GM23248 (cell line): ENCODE measurements at regions not wholly inside any gene's neighbourhood (a gene's known extent, or its start where the extent isn't known, plus 50 kb on each side); places are given as distances from the start of the nearest gene placed in this dataset.

ENCODE experiments used
- EZH2 ChIP-seq: fragments of 200-600 bp; sonication (generic); IDR thresholded peaks from 2 replicates; pipeline ENCODE4 v1.6.1; 2018; ENCODE audit warnings: antibody characterized with exemption, mild to moderate bottlenecking; ENCODE audit not compliant: insufficient read depth, poor library complexity, severe bottlenecking
- EZH2phosphoT487 ChIP-seq: fragments of 200-600 bp; sonication (generic); IDR thresholded peaks from 2 replicates; pipeline ENCODE4 v1.6.1; 2018; ENCODE audit warnings: antibody characterized with exemption, moderate library complexity, mild to moderate bottlenecking, low read depth; ENCODE audit not compliant: insufficient read depth

- TF ChIP-seq EZH2 (no peak), EZH2phosphoT487 (no peak)
Measured at GRCh38 chr5:2249026-2249425, 366.3 kb upstream of the IRX4 start.
